ENCODE measurements at regions not wholly inside any gene's neighbourhood (a gene's known extent, or its start where the extent isn't known, plus 50 kb on each side); places are given as distances from the start of the nearest gene placed in this dataset.

DNA sequence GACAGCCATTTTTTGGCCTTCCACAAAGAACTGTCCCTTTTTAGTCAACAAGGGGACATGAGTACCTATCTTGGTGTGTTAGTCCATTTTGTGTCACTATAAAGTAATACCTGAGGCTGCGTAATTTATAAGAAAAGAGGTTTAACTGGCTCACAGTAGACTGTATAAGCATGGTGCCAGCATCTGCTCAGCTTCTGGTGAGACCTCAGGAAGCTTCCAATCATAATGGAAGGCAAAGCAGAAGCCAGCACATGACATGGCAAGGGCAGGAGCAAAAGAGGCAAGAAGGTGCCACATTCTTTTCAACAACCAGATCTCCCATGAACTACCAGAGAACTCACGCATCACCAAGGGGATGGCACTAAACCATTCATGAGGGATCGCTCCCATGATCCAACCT lies 66.1 kb upstream of the VGLL4 start:
- TF ChIP-seq, protein P1, sequence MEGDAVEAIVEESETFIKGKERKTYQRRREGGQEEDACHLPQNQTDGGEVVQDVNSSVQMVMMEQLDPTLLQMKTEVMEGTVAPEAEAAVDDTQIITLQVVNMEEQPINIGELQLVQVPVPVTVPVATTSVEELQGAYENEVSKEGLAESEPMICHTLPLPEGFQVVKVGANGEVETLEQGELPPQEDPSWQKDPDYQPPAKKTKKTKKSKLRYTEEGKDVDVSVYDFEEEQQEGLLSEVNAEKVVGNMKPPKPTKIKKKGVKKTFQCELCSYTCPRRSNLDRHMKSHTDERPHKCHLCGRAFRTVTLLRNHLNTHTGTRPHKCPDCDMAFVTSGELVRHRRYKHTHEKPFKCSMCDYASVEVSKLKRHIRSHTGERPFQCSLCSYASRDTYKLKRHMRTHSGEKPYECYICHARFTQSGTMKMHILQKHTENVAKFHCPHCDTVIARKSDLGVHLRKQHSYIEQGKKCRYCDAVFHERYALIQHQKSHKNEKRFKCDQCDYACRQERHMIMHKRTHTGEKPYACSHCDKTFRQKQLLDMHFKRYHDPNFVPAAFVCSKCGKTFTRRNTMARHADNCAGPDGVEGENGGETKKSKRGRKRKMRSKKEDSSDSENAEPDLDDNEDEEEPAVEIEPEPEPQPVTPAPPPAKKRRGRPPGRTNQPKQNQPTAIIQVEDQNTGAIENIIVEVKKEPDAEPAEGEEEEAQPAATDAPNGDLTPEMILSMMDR (conservative IDR thresholded peaks at IDR 0.05) = no peak
- TF ChIP-seq ZFX (IDR thresholded peaks at IDR 0.05) = no peak

Data from C4-2B (cell line).